Fibroblast of lung (primary cell): ENCODE measurements at regions not wholly inside any gene's neighbourhood (a gene's known extent, or its start where the extent isn't known, plus 50 kb on each side); places are given as distances from the start of the nearest gene placed in this dataset.

Experiments used
- DNase-seq, 2 donors: peaks; one replicate each; pipeline versions ENCODE4 v3.0.0 to v3.0.0-alpha.2; 2010; ENCODE audit warnings: low read depth in 2 of 2
- H2AFZ ChIP-seq: 2 replicates; pipeline ENCODE4 v1.5.1; 2012; ENCODE audit warnings: low read length, control low read depth, inconsistent platforms
- H3K27ac ChIP-seq: 2 replicates; pipeline ENCODE4 v1.5.1; 2011; ENCODE audit warnings: low read length, control low read depth; ENCODE audit not compliant: insufficient read depth
- H3K27me3 ChIP-seq: 2 replicates; pipeline ENCODE4 v1.5.1; 2011; ENCODE audit warnings: mild to moderate bottlenecking, low read length; ENCODE audit not compliant: control insufficient read depth, insufficient read depth
- H3K36me3 ChIP-seq: 2 replicates; pipeline ENCODE4 v1.5.1; 2011; ENCODE audit warnings: low read length; ENCODE audit not compliant: control insufficient read depth, insufficient read depth
- H3K4me1 ChIP-seq: 2 replicates; pipeline ENCODE4 v1.5.1; 2011; ENCODE audit warnings: low read length; ENCODE audit not compliant: control insufficient read depth, insufficient read depth; ENCODE audit errors: extremely low read depth
- H3K4me2 ChIP-seq: 2 replicates; pipeline ENCODE4 v1.5.1; 2011; ENCODE audit warnings: low read length, control low read depth; ENCODE audit not compliant: insufficient read depth; ENCODE audit errors: extremely low read depth
- H3K4me3 ChIP-seq, 4 experiments: fragments of 200-600 bp in 1 of 4; sonication (generic) in 1 of 4; replicated peaks in 1 of 4; 2 replicates each; pipeline ENCODE4 v1.5.1; 2011 to 2016; ENCODE audit warnings: low read length in 4 of 4, low read depth in 3 of 4, mild to moderate bottlenecking in 3 of 4, control low read depth in 2 of 4, inconsistent platforms in 1 of 4, mixed read lengths in 1 of 4; ENCODE audit not compliant: insufficient read depth in 1 of 4; ENCODE audit errors: control extremely low read depth in 1 of 4
- H3K79me2 ChIP-seq: 2 replicates; pipeline ENCODE4 v1.5.1; 2012; ENCODE audit warnings: mild to moderate bottlenecking, low read length, inconsistent platforms; ENCODE audit not compliant: control insufficient read depth, insufficient read depth
- H3K9ac ChIP-seq: 2 replicates; pipeline ENCODE4 v1.5.1; 2011; ENCODE audit warnings: mild to moderate bottlenecking, low read length, control low read depth; ENCODE audit not compliant: insufficient read depth
- H3K9me3 ChIP-seq: 2 replicates; pipeline ENCODE4 v1.5.1; 2012; ENCODE audit warnings: low read depth, low read length; ENCODE audit not compliant: control insufficient read depth, insufficient read depth
- H4K20me1 ChIP-seq: 2 replicates; pipeline ENCODE4 v1.5.1; 2011; ENCODE audit warnings: low read length; ENCODE audit not compliant: control insufficient read depth, insufficient read depth; ENCODE audit errors: extremely low read depth
- CTCF ChIP-seq, 2 donors: IDR thresholded peaks in 1 of 2; conservative IDR thresholded peaks in 1 of 2; 1 replicate in 1 of 2; 2 replicates in 1 of 2; pipeline ENCODE4 v1.5.1; 2011 to 2012; ENCODE audit warnings: low read length in 2 of 2, control low read depth in 1 of 2, inconsistent platforms in 1 of 2, low read depth in 1 of 2, mild to moderate bottlenecking in 1 of 2
- EZH2 ChIP-seq: IDR thresholded peaks from 2 replicates; pipeline ENCODE4 v1.5.1; 2012; ENCODE audit warnings: low read length, control low read depth, mild to moderate bottlenecking; ENCODE audit errors: missing control alignments

GRCh38 chr19:28208745-28209144, 1004.2 kb downstream of the UQCRFS1 start:
- H3K4me2 ChIP-seq: no peak overlapping the region
- TF ChIP-seq CTCF (conservative IDR thresholded peaks at IDR 0.05 in 1 of 2, IDR thresholded peaks at IDR 0.05 in 1 of 2; ENCODE audit: low read depth in 1 of 2, low read length in 2 of 2) (no peak), EZH2 (no peak)
- H3K9ac ChIP-seq: no peak overlapping the region
- no peak overlapping the region for H3K4me3 ChIP-seq
- no peaks in the 10 kb centered on the region for H3K27me3 ChIP-seq
- H3K4me1 ChIP-seq: no peaks in the 10 kb centered on the region
- peak in 1 of 2 donors; percentile 79 for DNase-seq
- H3K79me2 ChIP-seq: no peaks in the 10 kb centered on the region
- H3K9me3 ChIP-seq: no peaks in the 10 kb centered on the region
- no peaks in the 10 kb centered on the region for H3K36me3 ChIP-seq
- H4K20me1 ChIP-seq: no peaks in the 10 kb centered on the region
- no peak overlapping the region for H3K27ac ChIP-seq
- H2AFZ ChIP-seq: no peak overlapping the region

- Histone ChIP-seq H3K4me1 (no peaks in the 10 kb centered on the region), H4K20me1 (no peaks in the 10 kb centered on the region), H3K4me2 (no peak overlapping the region), H3K9ac (no peak overlapping the region), H3K27ac (no peak overlapping the region), H3K27me3 (no peaks in the 10 kb centered on the region), H2AFZ (no peak overlapping the region), H3K4me3 (no peak overlapping the region), H3K9me3 (no peaks in the 10 kb centered on the region), H3K36me3 (no peaks in the 10 kb centered on the region), H3K79me2 (no peaks in the 10 kb centered on the region)
- DNase-seq: no peak
- TF ChIP-seq CTCF (conservative IDR thresholded peaks at IDR 0.05 in 1 of 2, IDR thresholded peaks at IDR 0.05 in 1 of 2; ENCODE audit: low read depth in 1 of 2, low read length in 2 of 2) (no peak), EZH2 (no peak)
Measured at GRCh38 chr19:28207244-28207643, 1005.7 kb downstream of the UQCRFS1 start.

- Histone ChIP-seq H3K36me3 (no peaks in the 10 kb centered on the region), H3K79me2 (no peaks in the 10 kb centered on the region), H4K20me1 (no peaks in the 10 kb centered on the region), H2AFZ (no peak overlapping the region), H3K27me3 (no peaks in the 10 kb centered on the region), H3K4me3 (no peak overlapping the region), H3K9ac (no peak overlapping the region), H3K4me2 (no peak overlapping the region), H3K9me3 (no peaks in the 10 kb centered on the region), H3K4me1 (no peaks in the 10 kb centered on the region), H3K27ac (no peak overlapping the region)
- DNase-seq: no peak
- TF ChIP-seq CTCF (conservative IDR thresholded peaks at IDR 0.05 in 1 of 2, IDR thresholded peaks at IDR 0.05 in 1 of 2; ENCODE audit: low read depth in 1 of 2, low read length in 2 of 2): no peak
- no peak for TF ChIP-seq EZH2
Measured at GRCh38 chr19:28201462-28201943, 1011.4 kb downstream of the UQCRFS1 start.
